ENCODE measurements at regions not wholly inside any gene's neighbourhood (a gene's known extent, or its start where the extent isn't known, plus 50 kb on each side); places are given as distances from the start of the nearest gene placed in this dataset.
"Not testable (repeated sequence)": the region's sequence is repeated elsewhere in the genome, so short reads cannot be mapped to it uniquely, and the experiment has no call there.

- H3K4me1 ChIP-seq (ENCODE audit: control insufficient read depth in 1 of 2, insufficient read depth in 1 of 2, low read depth in 1 of 2, low read length in 1 of 2) = no peaks in the 10 kb centered on the region
- no peak overlapping the region for H3K4me3 ChIP-seq (ENCODE audit: low read depth in 1 of 2, low read length in 1 of 2)
- H3K9me3 ChIP-seq = no peaks in the 10 kb centered on the region
- no peaks in the 10 kb centered on the region for H3K36me3 ChIP-seq
- no peaks in the 10 kb centered on the region for H3K27me3 ChIP-seq
- TF ChIP-seq, protein P1, sequence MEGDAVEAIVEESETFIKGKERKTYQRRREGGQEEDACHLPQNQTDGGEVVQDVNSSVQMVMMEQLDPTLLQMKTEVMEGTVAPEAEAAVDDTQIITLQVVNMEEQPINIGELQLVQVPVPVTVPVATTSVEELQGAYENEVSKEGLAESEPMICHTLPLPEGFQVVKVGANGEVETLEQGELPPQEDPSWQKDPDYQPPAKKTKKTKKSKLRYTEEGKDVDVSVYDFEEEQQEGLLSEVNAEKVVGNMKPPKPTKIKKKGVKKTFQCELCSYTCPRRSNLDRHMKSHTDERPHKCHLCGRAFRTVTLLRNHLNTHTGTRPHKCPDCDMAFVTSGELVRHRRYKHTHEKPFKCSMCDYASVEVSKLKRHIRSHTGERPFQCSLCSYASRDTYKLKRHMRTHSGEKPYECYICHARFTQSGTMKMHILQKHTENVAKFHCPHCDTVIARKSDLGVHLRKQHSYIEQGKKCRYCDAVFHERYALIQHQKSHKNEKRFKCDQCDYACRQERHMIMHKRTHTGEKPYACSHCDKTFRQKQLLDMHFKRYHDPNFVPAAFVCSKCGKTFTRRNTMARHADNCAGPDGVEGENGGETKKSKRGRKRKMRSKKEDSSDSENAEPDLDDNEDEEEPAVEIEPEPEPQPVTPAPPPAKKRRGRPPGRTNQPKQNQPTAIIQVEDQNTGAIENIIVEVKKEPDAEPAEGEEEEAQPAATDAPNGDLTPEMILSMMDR (IDR thresholded peaks at IDR 0.05) = no peak
- H3K27ac ChIP-seq = no peak overlapping the region
Observed at GRCh38 chr17:70750983-70751382, 581.7 kb downstream of the KCNJ2 start.

DNA sequence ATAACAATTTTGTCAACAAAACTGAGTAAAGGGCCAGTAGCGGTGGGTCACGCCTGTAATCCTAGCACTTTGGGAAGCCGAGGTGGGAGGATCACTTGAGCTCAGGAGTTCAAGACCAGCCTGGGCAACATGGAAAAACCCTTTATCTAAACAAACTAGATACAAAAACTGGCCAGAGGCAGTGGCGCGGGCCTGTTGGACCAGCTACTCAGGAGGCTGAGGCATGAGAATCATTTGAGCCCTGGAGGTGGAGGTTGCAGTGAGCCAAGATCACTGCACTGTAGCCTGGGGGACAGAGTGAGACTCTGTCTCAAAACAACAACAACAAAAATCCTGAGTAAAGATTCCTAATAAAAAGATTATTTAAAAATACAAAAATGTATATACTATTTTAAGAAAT lies 583.1 kb downstream of the KCNJ2 start:
- H3K27ac ChIP-seq; H3K9me3 ChIP-seq; H3K36me3 ChIP-seq; H3K4me1 ChIP-seq (ENCODE audit: control insufficient read depth in 1 of 2, insufficient read depth in 1 of 2, low read depth in 1 of 2, low read length in 1 of 2); H3K27me3 ChIP-seq; H3K4me3 ChIP-seq (ENCODE audit: low read depth in 1 of 2, low read length in 1 of 2): not testable (repeated sequence)

GRCh38 chr17:70752966-70753467 lies 583.7 kb downstream of the KCNJ2 start:
- Histone ChIP-seq H3K4me3 (ENCODE audit: low read depth in 1 of 2, low read length in 1 of 2) (no peak overlapping the region), H3K36me3 (no peaks in the 10 kb centered on the region), H3K27me3 (no peaks in the 10 kb centered on the region), H3K27ac (no peak overlapping the region), H3K9me3 (no peaks in the 10 kb centered on the region), H3K4me1 (ENCODE audit: control insufficient read depth in 1 of 2, insufficient read depth in 1 of 2, low read depth in 1 of 2, low read length in 1 of 2) (no peaks in the 10 kb centered on the region)
- TF ChIP-seq, protein P1 (IDR thresholded peaks at IDR 0.05) = no peak

GRCh38 chr17:70763018-70763417 lies 593.7 kb downstream of the KCNJ2 start:
- TF ChIP-seq, protein P1 (IDR thresholded peaks at IDR 0.05) = no peak
- Histone ChIP-seq H3K36me3 (no peaks in the 10 kb centered on the region), H3K4me1 (ENCODE audit: control insufficient read depth in 1 of 2, insufficient read depth in 1 of 2, low read depth in 1 of 2, low read length in 1 of 2) (no peaks in the 10 kb centered on the region), H3K27ac (no peak overlapping the region), H3K9me3 (no peaks in the 10 kb centered on the region), H3K4me3 (ENCODE audit: low read depth in 1 of 2, low read length in 1 of 2) (no peak overlapping the region), H3K27me3 (no peaks in the 10 kb centered on the region)

GRCh38 chr17:70767102-70767701 lies 597.9 kb downstream of the KCNJ2 start:
- TF ChIP-seq, protein P1 (IDR thresholded peaks at IDR 0.05) = no peak
- H3K9me3 ChIP-seq = no peaks in the 10 kb centered on the region

GRCh38 chr17:70769956-70770355 lies 600.6 kb downstream of the KCNJ2 start:
- no peaks in the 10 kb centered on the region for H3K4me1 ChIP-seq (ENCODE audit: control insufficient read depth in 1 of 2, insufficient read depth in 1 of 2, low read depth in 1 of 2, low read length in 1 of 2)
- no peaks in the 10 kb centered on the region for H3K36me3 ChIP-seq
- TF ChIP-seq, protein P1 (IDR thresholded peaks at IDR 0.05) = no peak
- no peaks in the 10 kb centered on the region for H3K27me3 ChIP-seq
- H3K9me3 ChIP-seq = no peaks in the 10 kb centered on the region
- H3K4me3 ChIP-seq (ENCODE audit: low read depth in 1 of 2, low read length in 1 of 2) = no peak overlapping the region
- H3K27ac ChIP-seq = no peak overlapping the region

More at GRCh38 chr17:70767102-70767701, 597.9 kb downstream of the KCNJ2 start:
- Histone ChIP-seq H3K36me3 (no peaks in the 10 kb centered on the region), H3K4me1 (ENCODE audit: control insufficient read depth in 1 of 2, insufficient read depth in 1 of 2, low read depth in 1 of 2, low read length in 1 of 2) (no peaks in the 10 kb centered on the region), H3K27me3 (no peaks in the 10 kb centered on the region), H3K27ac (no peak overlapping the region), H3K4me3 (ENCODE audit: low read depth in 1 of 2, low read length in 1 of 2) (no peak overlapping the region)
